WTC11 (cell line): ENCODE measurements at regions not wholly inside any gene's neighbourhood (a gene's known extent, or its start where the extent isn't known, plus 50 kb on each side); places are given as distances from the start of the nearest gene placed in this dataset.

Experiments
- ATAC-seq: fragments of 200-7000 bp; cut with Tn5 transposase; 2 replicates; pipeline ENCODE4 v1.10.0; 2021; ENCODE audit warnings: mild to moderate bottlenecking, moderate library complexity
- CTCF ChIA-PET: fragments of 300-600 bp; sonication (Branson Sonifier 250); formaldehyde crosslinking; loops from one replicate; lab custom pipeline; 2021; ENCODE audit warnings: antibody characterized with exemption; lab: Charles Lee
- POLR2A ChIA-PET: fragments of 350-600 bp; sonication (Branson Sonifier 250); formaldehyde crosslinking; loops from one replicate; lab custom pipeline; 2021; ENCODE audit warnings: antibody characterized with exemption; lab: Charles Lee
- DNase-seq: peaks from one replicate; pipeline ENCODE4 v3.0.0; 2021; ENCODE audit warnings: low spot score
- H3K27ac Mint-ChIP-seq: 2 replicates; pipeline ENCODE4 v1.8.0; 2021; ENCODE audit warnings: mixed read lengths
- H3K27me3 Mint-ChIP-seq: 2 replicates; pipeline ENCODE4 v1.8.0; 2021; ENCODE audit warnings: low read depth, mild to moderate bottlenecking, moderate library complexity, mixed read lengths
- H3K36me3 Mint-ChIP-seq: 2 replicates; pipeline ENCODE4 v1.8.0; 2021; ENCODE audit warnings: mixed read lengths
- H3K4me1 Mint-ChIP-seq: 2 replicates; pipeline ENCODE4 v1.8.0; 2022; ENCODE audit warnings: mixed read lengths
- H3K4me3 Mint-ChIP-seq: 2 replicates; pipeline ENCODE4 v1.8.0; 2021; ENCODE audit warnings: mild to moderate bottlenecking, moderate library complexity, mixed read lengths
- H3K9me3 Mint-ChIP-seq: 2 replicates; pipeline ENCODE4 v1.8.0; 2021; ENCODE audit warnings: mixed read lengths
- EMX1 ChIP-seq: fragments of 250-450 bp; sonication (Bioruptor Pico); IDR thresholded peaks from 2 replicates; pipeline ENCODE4 v1.8.0; 2021; ENCODE audit warnings: mild to moderate bottlenecking
- FOXP1 ChIP-seq: sonication (generic); formaldehyde crosslinking; IDR thresholded peaks from 2 replicates; pipeline ENCODE4 v1.8.0; 2022; ENCODE audit warnings: missing genetic modification reagents, mild to moderate bottlenecking, moderate library complexity, borderline replicate concordance
- HMGA2 ChIP-seq: fragments of 250-450 bp; sonication (Bioruptor Pico); IDR thresholded peaks from 2 replicates; pipeline ENCODE4 v1.4.0; 2021; ENCODE audit warnings: mild to moderate bottlenecking, moderate library complexity
- JAZF1 ChIP-seq: fragments of 250-450 bp; sonication (Bioruptor Pico); IDR thresholded peaks from 2 replicates; pipeline ENCODE4 v1.9.0; 2021; ENCODE audit warnings: moderate library complexity, mild to moderate bottlenecking, inconsistent platforms
- JUN ChIP-seq: sonication (generic); formaldehyde crosslinking; IDR thresholded peaks from 2 replicates; pipeline ENCODE4 v1.8.0; 2023; ENCODE audit warnings: mild to moderate bottlenecking, missing genetic modification reagents
- RORB ChIP-seq: fragments of 250-450 bp; sonication (Bioruptor Pico); IDR thresholded peaks from 2 replicates; pipeline ENCODE4 v1.9.0; 2021; ENCODE audit warnings: mild to moderate bottlenecking
- SOX15 ChIP-seq: fragments of 250-450 bp; sonication (Bioruptor Pico); IDR thresholded peaks from 2 replicates; pipeline ENCODE4 v1.9.0; 2021; ENCODE audit warnings: mild to moderate bottlenecking
- TEAD4 ChIP-seq: sonication (generic); formaldehyde crosslinking; IDR thresholded peaks from 2 replicates; pipeline ENCODE4 v1.8.0; 2022; ENCODE audit warnings: mild to moderate bottlenecking, missing genetic modification reagents
- ZBTB21 ChIP-seq: sonication (generic); formaldehyde crosslinking; IDR thresholded peaks from 2 replicates; pipeline ENCODE4 v1.8.1; 2023; ENCODE audit warnings: mild to moderate bottlenecking, missing genetic modification reagents, borderline replicate concordance
- ZNF263 ChIP-seq: sonication (generic); formaldehyde crosslinking; IDR thresholded peaks from 2 replicates; pipeline ENCODE4 v1.8.1; 2022; ENCODE audit warnings: low read depth, mild to moderate bottlenecking, moderate library complexity, missing genetic modification reagents
- TF ChIP-seq, protein P1 (sequence below): sonication (generic); formaldehyde crosslinking; conservative IDR thresholded peaks from 2 replicates; pipeline ENCODE4 v1.8.1; 2023; ENCODE audit warnings: mild to moderate bottlenecking, low read depth, missing genetic modification reagents, moderate library complexity
- TF ChIP-seq, protein P2 (sequence below): sonication (generic); formaldehyde crosslinking; IDR thresholded peaks from 2 replicates; pipeline ENCODE4 v1.8.0; 2022; ENCODE audit warnings: missing genetic modification reagents
- TF ChIP-seq, protein P3 (sequence below): fragments of 250-450 bp; sonication (Bioruptor Pico); IDR thresholded peaks from 2 replicates; pipeline ENCODE4 v1.8.0; 2021; ENCODE audit warnings: mild to moderate bottlenecking
- TF ChIP-seq, protein P4 (sequence below): fragments of 250-450 bp; sonication (Bioruptor Pico); IDR thresholded peaks from 2 replicates; pipeline ENCODE4 v1.9.0; 2021; ENCODE audit warnings: mild to moderate bottlenecking, borderline replicate concordance
- TF ChIP-seq, protein P5 (sequence below): sonication (generic); formaldehyde crosslinking; IDR thresholded peaks from 2 replicates; pipeline ENCODE4 v1.8.0; 2022; ENCODE audit warnings: mild to moderate bottlenecking, missing genetic modification reagents

DNA sequence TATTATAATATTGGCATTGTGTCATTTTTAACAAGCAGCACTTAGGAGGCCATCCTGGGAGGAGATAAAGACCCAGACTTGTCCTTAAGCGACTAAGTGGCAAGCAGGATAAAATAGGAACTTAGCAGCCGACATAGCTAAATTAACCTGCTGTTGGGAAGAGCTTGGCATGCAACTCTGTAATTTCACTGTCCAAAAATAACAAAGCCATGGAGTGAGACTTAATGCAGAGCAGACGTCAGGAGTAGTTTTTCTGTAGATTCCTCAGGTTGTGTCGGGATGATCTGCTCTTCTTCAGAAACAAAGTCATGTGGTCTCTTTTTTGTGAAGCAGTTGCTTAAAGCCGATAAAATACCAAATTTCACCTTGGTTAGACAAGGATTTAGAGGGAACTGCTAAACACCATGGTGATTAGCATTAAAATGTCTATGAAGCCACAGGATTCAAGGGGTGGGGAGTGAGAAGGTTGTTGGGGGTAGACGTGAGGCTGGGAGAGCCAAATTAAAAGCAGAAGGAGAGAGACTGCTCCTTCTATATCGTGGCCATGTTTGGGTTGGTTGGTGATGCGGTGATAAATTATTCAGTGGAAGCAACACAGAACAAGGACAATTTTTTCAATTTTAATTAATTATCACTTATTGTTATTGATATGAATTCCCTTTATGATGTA lies 303.0 kb downstream of the CSNK1G3 start:
- TF ChIP-seq EMX1 (CRISPR knock-in tag) = no peak
- TF ChIP-seq, protein P1, sequence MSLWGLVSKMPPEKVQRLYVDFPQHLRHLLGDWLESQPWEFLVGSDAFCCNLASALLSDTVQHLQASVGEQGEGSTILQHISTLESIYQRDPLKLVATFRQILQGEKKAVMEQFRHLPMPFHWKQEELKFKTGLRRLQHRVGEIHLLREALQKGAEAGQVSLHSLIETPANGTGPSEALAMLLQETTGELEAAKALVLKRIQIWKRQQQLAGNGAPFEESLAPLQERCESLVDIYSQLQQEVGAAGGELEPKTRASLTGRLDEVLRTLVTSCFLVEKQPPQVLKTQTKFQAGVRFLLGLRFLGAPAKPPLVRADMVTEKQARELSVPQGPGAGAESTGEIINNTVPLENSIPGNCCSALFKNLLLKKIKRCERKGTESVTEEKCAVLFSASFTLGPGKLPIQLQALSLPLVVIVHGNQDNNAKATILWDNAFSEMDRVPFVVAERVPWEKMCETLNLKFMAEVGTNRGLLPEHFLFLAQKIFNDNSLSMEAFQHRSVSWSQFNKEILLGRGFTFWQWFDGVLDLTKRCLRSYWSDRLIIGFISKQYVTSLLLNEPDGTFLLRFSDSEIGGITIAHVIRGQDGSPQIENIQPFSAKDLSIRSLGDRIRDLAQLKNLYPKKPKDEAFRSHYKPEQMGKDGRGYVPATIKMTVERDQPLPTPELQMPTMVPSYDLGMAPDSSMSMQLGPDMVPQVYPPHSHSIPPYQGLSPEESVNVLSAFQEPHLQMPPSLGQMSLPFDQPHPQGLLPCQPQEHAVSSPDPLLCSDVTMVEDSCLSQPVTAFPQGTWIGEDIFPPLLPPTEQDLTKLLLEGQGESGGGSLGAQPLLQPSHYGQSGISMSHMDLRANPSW (CRISPR knock-in tag) = no peak
- TF ChIP-seq TEAD4 = no peak
- no peak for TF ChIP-seq SOX15
- no peak for TF ChIP-seq ZNF263 (CRISPR knock-in tag)
- Mint-ChIP-seq H3K9me3 (no peaks in the 10 kb centered on the region), H3K27ac (peak overlapping the region; percentile 57), H3K4me3 (no peak overlapping the region), H3K4me1 (peaks cover 60% of the 10 kb centered on the region), H3K27me3 (no peaks in the 10 kb centered on the region), H3K36me3 (no peaks in the 10 kb centered on the region)
- POLR2A ChIA-PET = interaction anchor here (0.6 kb wide), 1 partner anchor 18 kb away, joined by 3 read pairs; no protein-coding TSS in a partner anchor
- CTCF ChIA-PET = no interaction called here
- DNase-seq (no peak), ATAC-seq (peak; percentile 58)

DNA sequence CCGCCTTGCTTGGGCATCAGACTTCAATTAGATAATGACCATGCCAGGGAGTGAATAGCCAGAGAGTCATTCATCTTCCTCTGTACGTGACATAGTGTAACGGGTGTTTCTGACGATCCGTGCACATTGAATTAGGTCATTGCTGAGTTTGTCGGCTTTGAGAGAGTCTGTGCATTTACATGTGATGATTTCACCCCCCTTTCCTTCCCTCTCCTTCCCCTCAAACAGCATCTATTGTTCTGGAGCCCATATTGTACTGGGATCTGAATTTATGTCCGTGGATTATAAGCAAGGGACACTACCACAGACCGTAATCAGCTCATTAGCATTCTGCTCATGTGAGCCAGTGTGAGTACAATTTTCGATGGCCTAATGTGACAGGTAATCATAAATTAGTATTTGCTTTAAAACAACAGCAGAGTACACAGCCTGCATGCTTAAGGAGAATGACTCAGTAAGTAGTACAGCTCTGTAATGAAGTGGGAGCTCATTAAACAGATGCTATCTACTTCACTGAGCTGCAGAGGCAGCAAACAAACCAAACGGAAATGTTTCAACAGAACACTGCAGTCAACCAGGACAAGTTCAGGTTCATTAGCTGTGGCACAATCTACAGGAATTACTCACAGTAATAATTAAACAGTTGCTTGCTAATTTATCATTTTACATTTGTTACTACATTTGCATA lies 302.1 kb downstream of the CSNK1G3 start:
- no peaks in the 10 kb centered on the region for H3K27me3 Mint-ChIP-seq
- no peak overlapping the region for H3K4me3 Mint-ChIP-seq
- ATAC-seq = peak; percentile 13; the same call in 1 of the 2 replicates
- no peak for DNase-seq
- TF ChIP-seq RORB (CRISPR knock-in tag) (0 out of 2 replicates have a peak, but pooled peaks have one; percentile 32), ZBTB21 (CRISPR knock-in tag) (no peak)
- H3K27ac Mint-ChIP-seq = no peak overlapping the region
- H3K4me1 Mint-ChIP-seq = peaks cover 65% of the 10 kb centered on the region
- ChIA-PET CTCF (no interaction called here), POLR2A (no interaction called here)
- H3K9me3 Mint-ChIP-seq = no peaks in the 10 kb centered on the region
- H3K36me3 Mint-ChIP-seq = no peaks in the 10 kb centered on the region

DNA sequence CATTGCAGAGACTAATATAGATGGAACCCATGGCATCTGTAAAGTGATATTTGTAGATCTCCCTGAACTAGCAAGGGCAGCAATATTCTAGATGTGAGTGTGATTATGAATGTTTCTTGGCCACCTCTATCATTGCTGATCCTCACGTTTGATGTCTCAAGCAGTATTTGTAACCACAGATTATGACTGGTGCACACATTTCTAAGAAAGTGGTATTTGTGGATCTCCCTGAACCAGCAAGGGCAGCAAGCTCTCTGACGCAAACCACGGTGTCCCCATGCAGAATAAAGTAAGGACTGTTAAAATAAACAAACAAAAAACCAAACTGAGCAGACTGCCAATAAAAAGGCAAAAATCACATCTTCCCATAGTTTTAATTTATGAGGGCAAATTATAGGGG lies 301.3 kb downstream of the CSNK1G3 start:
- H3K27ac Mint-ChIP-seq = no peak overlapping the region
- H3K4me3 Mint-ChIP-seq = no peak overlapping the region
- POLR2A ChIA-PET = no interaction called here
- CTCF ChIA-PET = no interaction called here
- H3K9me3 Mint-ChIP-seq = no peaks in the 10 kb centered on the region
- peaks cover 73% of the 10 kb centered on the region for H3K4me1 Mint-ChIP-seq
- no peaks in the 10 kb centered on the region for H3K36me3 Mint-ChIP-seq
- no peaks in the 10 kb centered on the region for H3K27me3 Mint-ChIP-seq
- ATAC-seq (no peak), DNase-seq (no peak)
- TF ChIP-seq, protein P2, sequence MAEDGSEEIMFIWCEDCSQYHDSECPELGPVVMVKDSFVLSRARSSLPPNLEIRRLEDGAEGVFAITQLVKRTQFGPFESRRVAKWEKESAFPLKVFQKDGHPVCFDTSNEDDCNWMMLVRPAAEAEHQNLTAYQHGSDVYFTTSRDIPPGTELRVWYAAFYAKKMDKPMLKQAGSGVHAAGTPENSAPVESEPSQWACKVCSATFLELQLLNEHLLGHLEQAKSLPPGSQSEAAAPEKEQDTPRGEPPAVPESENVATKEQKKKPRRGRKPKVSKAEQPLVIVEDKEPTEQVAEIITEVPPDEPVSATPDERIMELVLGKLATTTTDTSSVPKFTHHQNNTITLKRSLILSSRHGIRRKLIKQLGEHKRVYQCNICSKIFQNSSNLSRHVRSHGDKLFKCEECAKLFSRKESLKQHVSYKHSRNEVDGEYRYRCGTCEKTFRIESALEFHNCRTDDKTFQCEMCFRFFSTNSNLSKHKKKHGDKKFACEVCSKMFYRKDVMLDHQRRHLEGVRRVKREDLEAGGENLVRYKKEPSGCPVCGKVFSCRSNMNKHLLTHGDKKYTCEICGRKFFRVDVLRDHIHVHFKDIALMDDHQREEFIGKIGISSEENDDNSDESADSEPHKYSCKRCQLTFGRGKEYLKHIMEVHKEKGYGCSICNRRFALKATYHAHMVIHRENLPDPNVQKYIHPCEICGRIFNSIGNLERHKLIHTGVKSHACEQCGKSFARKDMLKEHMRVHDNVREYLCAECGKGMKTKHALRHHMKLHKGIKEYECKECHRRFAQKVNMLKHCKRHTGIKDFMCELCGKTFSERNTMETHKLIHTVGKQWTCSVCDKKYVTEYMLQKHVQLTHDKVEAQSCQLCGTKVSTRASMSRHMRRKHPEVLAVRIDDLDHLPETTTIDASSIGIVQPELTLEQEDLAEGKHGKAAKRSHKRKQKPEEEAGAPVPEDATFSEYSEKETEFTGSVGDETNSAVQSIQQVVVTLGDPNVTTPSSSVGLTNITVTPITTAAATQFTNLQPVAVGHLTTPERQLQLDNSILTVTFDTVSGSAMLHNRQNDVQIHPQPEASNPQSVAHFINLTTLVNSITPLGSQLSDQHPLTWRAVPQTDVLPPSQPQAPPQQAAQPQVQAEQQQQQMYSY = no peak
- TF ChIP-seq, protein P3, sequence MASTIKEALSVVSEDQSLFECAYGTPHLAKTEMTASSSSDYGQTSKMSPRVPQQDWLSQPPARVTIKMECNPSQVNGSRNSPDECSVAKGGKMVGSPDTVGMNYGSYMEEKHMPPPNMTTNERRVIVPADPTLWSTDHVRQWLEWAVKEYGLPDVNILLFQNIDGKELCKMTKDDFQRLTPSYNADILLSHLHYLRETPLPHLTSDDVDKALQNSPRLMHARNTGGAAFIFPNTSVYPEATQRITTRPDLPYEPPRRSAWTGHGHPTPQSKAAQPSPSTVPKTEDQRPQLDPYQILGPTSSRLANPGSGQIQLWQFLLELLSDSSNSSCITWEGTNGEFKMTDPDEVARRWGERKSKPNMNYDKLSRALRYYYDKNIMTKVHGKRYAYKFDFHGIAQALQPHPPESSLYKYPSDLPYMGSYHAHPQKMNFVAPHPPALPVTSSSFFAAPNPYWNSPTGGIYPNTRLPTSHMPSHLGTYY (CRISPR knock-in tag) = no peak
- TF ChIP-seq FOXP1 (no peak), HMGA2 (CRISPR knock-in tag) (no peak), JAZF1 (CRISPR knock-in tag) (no peak), JUN (no peak)
- TF ChIP-seq, protein P4, sequence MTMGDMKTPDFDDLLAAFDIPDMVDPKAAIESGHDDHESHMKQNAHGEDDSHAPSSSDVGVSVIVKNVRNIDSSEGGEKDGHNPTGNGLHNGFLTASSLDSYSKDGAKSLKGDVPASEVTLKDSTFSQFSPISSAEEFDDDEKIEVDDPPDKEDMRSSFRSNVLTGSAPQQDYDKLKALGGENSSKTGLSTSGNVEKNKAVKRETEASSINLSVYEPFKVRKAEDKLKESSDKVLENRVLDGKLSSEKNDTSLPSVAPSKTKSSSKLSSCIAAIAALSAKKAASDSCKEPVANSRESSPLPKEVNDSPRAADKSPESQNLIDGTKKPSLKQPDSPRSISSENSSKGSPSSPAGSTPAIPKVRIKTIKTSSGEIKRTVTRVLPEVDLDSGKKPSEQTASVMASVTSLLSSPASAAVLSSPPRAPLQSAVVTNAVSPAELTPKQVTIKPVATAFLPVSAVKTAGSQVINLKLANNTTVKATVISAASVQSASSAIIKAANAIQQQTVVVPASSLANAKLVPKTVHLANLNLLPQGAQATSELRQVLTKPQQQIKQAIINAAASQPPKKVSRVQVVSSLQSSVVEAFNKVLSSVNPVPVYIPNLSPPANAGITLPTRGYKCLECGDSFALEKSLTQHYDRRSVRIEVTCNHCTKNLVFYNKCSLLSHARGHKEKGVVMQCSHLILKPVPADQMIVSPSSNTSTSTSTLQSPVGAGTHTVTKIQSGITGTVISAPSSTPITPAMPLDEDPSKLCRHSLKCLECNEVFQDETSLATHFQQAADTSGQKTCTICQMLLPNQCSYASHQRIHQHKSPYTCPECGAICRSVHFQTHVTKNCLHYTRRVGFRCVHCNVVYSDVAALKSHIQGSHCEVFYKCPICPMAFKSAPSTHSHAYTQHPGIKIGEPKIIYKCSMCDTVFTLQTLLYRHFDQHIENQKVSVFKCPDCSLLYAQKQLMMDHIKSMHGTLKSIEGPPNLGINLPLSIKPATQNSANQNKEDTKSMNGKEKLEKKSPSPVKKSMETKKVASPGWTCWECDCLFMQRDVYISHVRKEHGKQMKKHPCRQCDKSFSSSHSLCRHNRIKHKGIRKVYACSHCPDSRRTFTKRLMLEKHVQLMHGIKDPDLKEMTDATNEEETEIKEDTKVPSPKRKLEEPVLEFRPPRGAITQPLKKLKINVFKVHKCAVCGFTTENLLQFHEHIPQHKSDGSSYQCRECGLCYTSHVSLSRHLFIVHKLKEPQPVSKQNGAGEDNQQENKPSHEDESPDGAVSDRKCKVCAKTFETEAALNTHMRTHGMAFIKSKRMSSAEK (CRISPR knock-in tag) = no peak
- TF ChIP-seq, protein P1 (CRISPR knock-in tag) = no peak
- TF ChIP-seq, protein P5, sequence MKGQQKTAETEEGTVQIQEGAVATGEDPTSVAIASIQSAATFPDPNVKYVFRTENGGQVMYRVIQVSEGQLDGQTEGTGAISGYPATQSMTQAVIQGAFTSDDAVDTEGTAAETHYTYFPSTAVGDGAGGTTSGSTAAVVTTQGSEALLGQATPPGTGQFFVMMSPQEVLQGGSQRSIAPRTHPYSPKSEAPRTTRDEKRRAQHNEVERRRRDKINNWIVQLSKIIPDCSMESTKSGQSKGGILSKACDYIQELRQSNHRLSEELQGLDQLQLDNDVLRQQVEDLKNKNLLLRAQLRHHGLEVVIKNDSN = no peak
